ENCODE measurements at regions not wholly inside any gene's neighbourhood (a gene's known extent, or its start where the extent isn't known, plus 50 kb on each side); places are given as distances from the start of the nearest gene placed in this dataset.

GRCh38 chr20:39700528-39700927, 738.4 kb downstream of the DHX35 start:
- 100% methylated on average over 3 of the region's 3 CpGs; no CpG with 5 or more reads in 1 of the 2 experiments for WGBS, 2 experiments (ENCODE audit: extremely low coverage in 1 of 2, insufficient coverage in 1 of 2, insufficient read length in 1 of 2, insufficient replicate concordance in 2 of 2, low coverage in 1 of 2, low lambda C conversion rate in 2 of 2, missing lambda C conversion rate in 1 of 2)
- Histone ChIP-seq H2AFZ (ENCODE audit: low read length) (no peak overlapping the region), H3K9ac (replicated peaks in 1 of 4; ENCODE audit: extremely low read depth in 1 of 4, low read depth in 3 of 4, low read length in 3 of 4) (no peak overlapping the region)
- no peak for TF ChIP-seq POLR2AphosphoS5 (IDR thresholded peaks at IDR 0.05; ENCODE audit: low read depth, low read length)
- TF ChIP-seq TEAD4 (IDR thresholded peaks at IDR 0.05; ENCODE audit: low read depth, low read length) = no peak
- no peak for TF ChIP-seq HDAC2 (IDR thresholded peaks at IDR 0.05; ENCODE audit: borderline replicate concordance in 1 of 2, low read depth in 2 of 2, low read length in 2 of 2)
- TF ChIP-seq SP4 (IDR thresholded peaks at IDR 0.05; ENCODE audit: low read length) = no peak
- no peak for TF ChIP-seq CBX8 (IDR thresholded peaks at IDR 0.05; ENCODE audit: borderline replicate concordance, low read depth, low read length)
- no peak for TF ChIP-seq TAF1 (IDR thresholded peaks at IDR 0.05; ENCODE audit: low read depth, low read length)
- no peak for TF ChIP-seq BACH1 (IDR thresholded peaks at IDR 0.05; ENCODE audit: low read length)
- no peak for TF ChIP-seq KDM5A (IDR thresholded peaks at IDR 0.05; ENCODE audit: low read length)
- TF ChIP-seq SAP30 (IDR thresholded peaks at IDR 0.05; ENCODE audit: insufficient read depth, insufficient replicate concordance, low read length) = no peak
- no peak for TF ChIP-seq TBP (IDR thresholded peaks at IDR 0.05; ENCODE audit: low read depth, low read length)
- no peak for TF ChIP-seq RAD21 (IDR thresholded peaks at IDR 0.05 in 1 of 2, conservative IDR thresholded peaks at IDR 0.05 in 1 of 2; ENCODE audit: low read depth in 2 of 2, low read length in 2 of 2)
- TF ChIP-seq RXRA (IDR thresholded peaks at IDR 0.05; ENCODE audit: insufficient read depth, low read depth, low read length) = no peak
- TF ChIP-seq MAFK (IDR thresholded peaks at IDR 0.05; ENCODE audit: low read depth, low read length) = no peak
- TF ChIP-seq ATF3 (IDR thresholded peaks at IDR 0.05; ENCODE audit: insufficient read depth, low read depth, low read length) = no peak
- no peak for TF ChIP-seq ZNF274 (IDR thresholded peaks at IDR 0.05; ENCODE audit: borderline replicate concordance, extremely low read depth, low read length)

More at GRCh38 chr20:39700528-39700927, 738.4 kb downstream of the DHX35 start:
- H3K79me1 ChIP-seq (ENCODE audit: low read depth, low read length) = no peaks in the 10 kb centered on the region
- no peak overlapping the region for H2AK5ac ChIP-seq (ENCODE audit: low read depth, low read length)
- no peak overlapping the region for H3K18ac ChIP-seq (ENCODE audit: extremely low read depth, low read length)
- no peak for DNase-seq (ENCODE audit: low read depth in 1 of 2, low spot score in 2 of 2)
- no peak overlapping the region for H3K4me2 ChIP-seq (ENCODE audit: insufficient read depth in 1 of 2, low read depth in 2 of 2, low read length in 2 of 2)
- H3K4me3 ChIP-seq (ENCODE audit: extremely low read depth in 1 of 4, insufficient read depth in 2 of 4, low read depth in 3 of 4, low read length in 4 of 4) = no peak overlapping the region
- peaks cover 0 to 3% (median under 1%) of the 10 kb centered on the region in 4 experiments; a peak in 1 of 7 replicates for H3K4me1 ChIP-seq (replicated peaks in 1 of 4; ENCODE audit: control insufficient read depth in 3 of 4, insufficient read depth in 4 of 4, low read length in 3 of 4)
- no peaks in the 10 kb centered on the region for H4K20me1 ChIP-seq (replicated peaks in 1 of 2; ENCODE audit: control insufficient read depth in 1 of 2, insufficient read depth in 2 of 2, low read length in 2 of 2)
- H4K8ac ChIP-seq (ENCODE audit: extremely low read depth, insufficient read depth, low read length) = no peak overlapping the region
- no peak overlapping the region for H2BK5ac ChIP-seq (ENCODE audit: low read depth, low read length)
- no peak overlapping the region for H2BK120ac ChIP-seq (replicated peaks; ENCODE audit: low read depth, low read length)
- no peak overlapping the region for H4K91ac ChIP-seq (replicated peaks; ENCODE audit: insufficient read length, low read length)
- no peak overlapping the region for H3K4ac ChIP-seq (replicated peaks; ENCODE audit: insufficient read length, low read depth, low read length)
- no peak for FAIRE-seq
- no peak overlapping the region for H3K27ac ChIP-seq (ENCODE audit: low read depth, low read length)
- H3K27me3 ChIP-seq (replicated peaks in 1 of 4; ENCODE audit: control insufficient read depth in 3 of 4, extremely low read depth in 1 of 4, insufficient read depth in 3 of 4, low read length in 3 of 4) = no peaks in the 10 kb centered on the region
- H4K5ac ChIP-seq (ENCODE audit: insufficient read length, low read depth, low read length) = no peak overlapping the region
- H3K56ac ChIP-seq (replicated peaks; ENCODE audit: insufficient read length, low read depth, low read length) = no peak overlapping the region
- H3K36me3 ChIP-seq (ENCODE audit: control insufficient read depth in 2 of 4, insufficient read depth in 4 of 4, low read length in 3 of 4) = no peaks in the 10 kb centered on the region
- no peak overlapping the region for H3K23ac ChIP-seq (ENCODE audit: insufficient read length)
- no peak overlapping the region for H2BK12ac ChIP-seq (ENCODE audit: low read depth, low read length)
- H2BK20ac ChIP-seq (ENCODE audit: low read length) = no peak overlapping the region
- H3K14ac ChIP-seq (ENCODE audit: insufficient read length) = no peak overlapping the region
- ChIA-PET CTCF (ENCODE audit: partially characterized antibody) (interaction anchor here (0.9 kb wide), 1 partner anchor 9 kb away, joined by 4 read pairs; no protein-coding TSS in a partner anchor), POLR2A (ENCODE audit: partially characterized antibody) (no interaction called here)
- no peak overlapping the region for H2BK15ac ChIP-seq (ENCODE audit: low read length)
- no peaks in the 10 kb centered on the region for H3K23me2 ChIP-seq (ENCODE audit: low read depth, low read length)
- H3K79me2 ChIP-seq (ENCODE audit: control insufficient read depth in 1 of 2, insufficient read depth in 2 of 2, low read length in 2 of 2) = no peaks in the 10 kb centered on the region
- H3K9me3 ChIP-seq (ENCODE audit: insufficient read depth in 2 of 2, low read depth in 1 of 2, low read length in 1 of 2) = no peaks in the 10 kb centered on the region
